HG03139 (cell line): ENCODE measurements at regions not wholly inside any gene's neighbourhood (a gene's known extent, or its start where the extent isn't known, plus 50 kb on each side); places are given as distances from the start of the nearest gene placed in this dataset.
"Not testable (repeated sequence)": the region's sequence is repeated elsewhere in the genome, so short reads cannot be mapped to it uniquely, and the experiment has no call there.

Source experiments
- ATAC-seq: cut with Tn5 transposase; IDR thresholded peaks from one replicate; pipeline ENCODE4 v1.9.1; 2021; ENCODE audit not compliant: unreplicated experiment

DNA sequence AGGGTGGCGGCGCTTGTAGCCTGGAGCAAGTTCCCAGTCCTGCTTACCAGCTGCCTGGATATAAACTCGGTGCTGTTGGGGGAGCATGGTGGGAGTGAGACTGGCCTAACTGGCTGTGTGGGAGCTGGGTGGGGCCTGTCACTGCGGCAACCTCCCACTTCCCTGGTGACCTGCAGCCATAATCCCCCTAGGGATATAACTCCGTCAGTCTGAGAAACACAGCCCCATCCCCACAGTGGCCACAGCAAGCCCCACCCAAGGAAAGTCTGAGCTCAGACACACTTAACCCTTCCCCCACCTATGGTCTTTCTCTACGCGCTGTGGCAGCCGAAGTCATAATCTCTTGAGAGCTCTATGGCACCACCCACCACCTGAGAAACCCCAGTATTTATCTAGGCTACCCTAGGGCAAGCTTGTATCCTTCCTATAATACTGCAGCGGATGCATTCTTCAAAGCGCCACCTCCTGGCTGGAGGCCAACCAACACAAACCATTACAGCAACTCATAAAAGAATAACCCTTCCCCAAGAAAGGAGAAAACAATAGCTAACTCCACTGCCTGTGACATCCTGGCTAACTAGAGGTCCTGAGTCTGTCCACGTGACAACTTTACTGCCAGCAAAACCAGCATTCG lies 57.4 kb downstream of the ZNF648 start:
- ATAC-seq = no peak

DNA sequence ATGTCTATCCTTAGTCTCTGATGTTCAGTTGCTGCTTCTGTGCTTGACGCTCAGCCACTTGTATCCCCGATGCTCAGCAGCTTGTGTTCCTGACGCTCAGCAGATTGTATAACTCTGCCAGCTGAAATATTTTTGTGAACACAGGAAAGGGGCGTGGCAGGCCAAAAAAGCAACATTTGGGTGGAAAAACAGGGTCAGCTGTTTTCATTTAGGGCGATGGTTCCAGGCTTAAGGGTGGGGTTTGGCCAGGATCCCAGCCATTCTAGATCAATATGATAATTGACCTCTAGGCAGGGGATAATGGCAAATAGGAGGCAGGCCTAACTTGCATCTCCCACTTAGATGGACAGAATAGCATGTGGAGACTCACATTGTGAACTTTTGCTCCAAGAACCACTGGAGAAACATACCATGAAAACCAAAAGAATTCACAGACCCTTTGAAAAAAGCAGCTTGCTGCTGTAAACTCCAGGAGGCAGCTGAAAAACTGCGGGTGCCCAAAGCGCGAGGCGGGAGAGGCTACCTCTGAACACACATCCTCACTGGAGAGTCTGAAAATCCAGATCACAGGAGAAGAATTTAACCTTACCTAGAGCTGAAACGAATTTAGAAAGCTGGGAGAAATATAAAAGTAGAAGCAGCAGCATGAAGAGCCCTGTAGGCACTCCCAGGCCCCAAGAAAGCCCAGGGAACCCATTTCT lies 58.3 kb downstream of the ZNF648 start:
- ATAC-seq = no peak

DNA sequence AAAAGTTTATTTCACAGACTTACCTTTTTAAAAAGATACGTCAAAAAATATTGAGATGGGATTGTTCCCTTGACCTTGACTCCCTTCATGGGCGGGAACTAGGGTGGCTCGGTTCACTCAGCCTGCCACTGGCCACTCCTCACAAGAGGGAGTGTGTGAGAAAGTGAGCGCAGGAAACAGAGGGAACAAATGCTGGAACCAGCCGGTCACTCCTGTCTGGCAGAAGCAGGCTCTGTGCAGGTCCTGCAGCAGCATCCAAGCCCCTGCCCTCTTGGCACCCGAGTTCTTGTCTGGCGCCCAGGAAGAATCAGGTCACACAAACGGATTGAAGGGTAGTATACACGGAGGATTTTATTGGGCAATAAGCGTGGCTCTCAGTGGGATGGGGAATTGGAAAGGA lies 58.9 kb downstream of the ZNF648 start:
- ATAC-seq = no peak

DNA sequence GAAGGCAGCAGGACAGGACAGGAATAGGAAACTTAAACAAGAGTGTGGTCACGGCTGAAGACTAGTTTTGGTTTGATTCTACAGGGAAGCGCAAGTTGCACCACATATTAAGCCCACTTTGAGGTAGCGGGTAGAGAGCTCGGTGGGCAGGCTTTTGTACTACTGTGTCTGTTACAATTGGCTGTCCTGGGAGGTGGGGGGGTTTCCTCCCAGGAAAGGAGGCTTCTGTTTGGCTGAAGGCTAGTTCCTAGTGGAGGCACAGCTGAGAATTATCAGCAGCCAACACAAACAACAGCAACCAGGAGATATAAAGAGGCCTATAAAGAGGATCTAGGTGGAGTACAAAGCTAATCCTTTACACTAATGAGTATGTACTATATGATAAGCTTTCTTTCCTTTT lies 62.7 kb downstream of the ZNF648 start:
- ATAC-seq = no peak

DNA sequence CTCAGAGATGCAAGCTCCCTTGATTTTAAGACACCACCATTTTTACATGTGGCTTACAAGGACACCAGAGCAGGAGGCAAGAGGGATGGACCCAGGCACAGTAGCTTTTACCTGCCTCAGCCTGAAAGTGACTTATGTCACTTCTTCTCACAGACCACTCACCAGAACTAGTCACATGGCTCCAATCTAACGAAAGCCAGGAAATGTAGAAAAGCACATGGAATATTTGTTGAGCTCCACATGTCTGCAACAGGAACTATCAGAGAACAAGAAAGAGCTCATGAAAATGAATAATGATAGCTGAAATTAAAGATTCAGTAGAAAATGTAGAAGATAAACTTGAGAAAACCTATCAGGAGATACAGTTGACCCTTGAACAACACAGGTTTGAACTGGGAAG lies 69.4 kb downstream of the ZNF648 start:
- no peak for ATAC-seq

DNA sequence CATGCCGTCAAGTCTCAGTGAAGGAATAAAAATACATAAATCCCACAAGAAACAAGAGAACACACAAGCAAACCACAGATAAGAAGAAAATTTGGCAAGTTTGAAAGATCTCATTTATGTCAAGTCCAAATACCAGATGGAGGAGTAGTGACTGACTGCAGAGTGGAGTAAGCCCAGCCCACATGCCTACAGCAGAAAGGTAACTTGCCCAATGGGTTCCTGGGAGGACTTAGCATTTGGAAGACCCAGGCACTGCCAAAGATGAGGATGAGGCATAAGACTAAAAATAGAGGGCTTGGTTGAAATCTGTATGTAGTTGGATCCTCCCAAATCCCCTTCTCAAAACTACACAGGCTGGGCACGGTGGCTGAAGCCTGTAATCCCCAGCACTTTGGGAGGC lies 70.8 kb downstream of the ZNF648 start:
- no peak for ATAC-seq

DNA sequence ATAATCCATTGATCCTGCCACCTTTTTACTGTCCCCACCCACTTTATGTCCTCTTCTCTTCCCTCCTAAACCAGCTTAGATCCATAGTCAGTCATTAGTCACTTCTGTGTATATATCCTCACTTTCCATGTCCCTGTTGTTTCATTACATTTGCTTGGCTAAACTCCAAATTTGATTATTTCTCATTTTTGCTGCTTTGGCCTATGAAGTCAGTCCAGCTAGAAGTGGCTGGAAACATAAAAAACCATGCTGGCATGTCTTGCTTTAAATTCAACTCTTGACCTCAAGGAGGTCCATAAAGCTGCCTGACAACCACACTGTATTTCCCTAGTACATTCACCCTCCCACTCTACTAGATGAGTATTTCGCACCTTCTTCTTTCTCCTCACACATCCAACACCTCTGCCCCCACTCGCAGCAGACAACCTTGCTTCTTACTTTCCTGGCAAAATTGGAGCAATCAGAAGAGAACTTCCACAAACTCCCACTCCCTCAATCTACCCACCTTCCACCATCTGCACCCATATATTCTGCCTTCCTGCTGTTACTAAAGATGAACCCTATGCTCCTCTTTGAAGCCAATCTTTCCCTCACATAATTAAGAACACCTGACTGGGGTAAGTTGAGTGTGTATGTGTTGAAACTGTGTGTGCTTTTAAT lies 72.1 kb downstream of the ZNF648 start:
- ATAC-seq = no peak

DNA sequence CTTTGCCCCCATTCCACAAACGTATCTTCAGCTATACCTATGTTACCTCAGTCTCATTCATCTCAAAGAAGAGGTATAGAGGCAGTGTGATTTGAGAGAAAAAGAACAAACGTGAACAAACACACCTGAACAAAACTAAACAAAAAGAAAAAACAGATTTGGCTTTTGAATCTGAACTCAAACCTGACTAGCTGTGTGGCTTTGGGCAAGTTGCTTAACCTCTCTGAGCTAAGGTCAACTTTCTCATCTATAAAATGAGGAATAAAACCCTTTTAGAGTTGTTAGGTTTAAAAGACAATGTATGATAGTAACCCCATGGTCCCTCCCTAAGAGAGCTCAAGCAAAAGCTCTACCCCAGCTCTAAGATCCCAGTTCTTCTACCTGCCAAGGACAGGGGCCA lies 73.5 kb downstream of the ZNF648 start:
- ATAC-seq = no peak

DNA sequence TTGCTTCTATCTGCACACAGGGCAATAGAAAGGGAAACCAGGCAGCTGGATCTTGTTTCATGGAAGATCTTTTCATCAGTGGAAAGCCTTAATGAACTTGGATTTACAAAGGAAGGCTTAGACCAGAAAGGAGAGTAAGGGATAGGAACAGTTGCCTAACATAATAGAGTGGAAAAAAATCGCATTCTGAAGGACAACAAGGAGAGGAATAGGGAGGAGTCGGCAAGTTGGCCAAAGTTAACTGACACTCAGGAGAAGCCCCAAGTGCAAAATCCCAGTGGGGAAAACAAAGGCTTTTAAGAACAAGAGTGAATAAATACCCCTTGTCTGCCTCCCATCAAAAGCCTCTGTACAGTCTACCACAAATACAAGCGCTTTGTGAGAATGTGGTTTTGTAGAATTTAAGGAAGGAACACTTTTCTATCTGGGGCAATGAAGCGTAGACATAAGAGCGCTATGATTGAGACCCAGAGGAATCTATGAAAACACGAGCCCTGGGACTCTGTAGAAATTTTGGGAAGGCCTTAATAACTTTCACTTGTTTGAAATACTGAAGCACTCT lies 74.1 kb downstream of the ZNF648 start:
- ATAC-seq = no peak

DNA sequence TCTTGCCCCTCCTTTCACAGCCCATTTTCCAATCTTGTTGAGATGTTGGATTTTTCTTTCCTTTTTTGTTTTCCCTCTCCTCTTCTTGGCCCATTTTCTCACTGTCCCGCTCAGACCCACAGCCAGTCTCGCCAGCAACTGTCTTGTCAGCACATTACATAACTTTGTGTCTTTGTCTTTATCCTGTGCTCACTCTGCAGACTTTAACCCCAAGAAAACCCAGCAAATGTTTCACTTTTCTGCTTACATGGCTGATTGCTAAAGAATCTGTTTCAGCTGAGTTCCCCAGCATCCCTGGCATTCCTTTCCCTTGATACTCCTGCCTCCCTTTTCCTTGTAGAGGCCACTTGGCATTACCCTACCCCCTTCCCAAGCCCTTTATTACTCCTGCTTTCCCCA lies 74.6 kb downstream of the ZNF648 start:
- no peak for ATAC-seq

DNA sequence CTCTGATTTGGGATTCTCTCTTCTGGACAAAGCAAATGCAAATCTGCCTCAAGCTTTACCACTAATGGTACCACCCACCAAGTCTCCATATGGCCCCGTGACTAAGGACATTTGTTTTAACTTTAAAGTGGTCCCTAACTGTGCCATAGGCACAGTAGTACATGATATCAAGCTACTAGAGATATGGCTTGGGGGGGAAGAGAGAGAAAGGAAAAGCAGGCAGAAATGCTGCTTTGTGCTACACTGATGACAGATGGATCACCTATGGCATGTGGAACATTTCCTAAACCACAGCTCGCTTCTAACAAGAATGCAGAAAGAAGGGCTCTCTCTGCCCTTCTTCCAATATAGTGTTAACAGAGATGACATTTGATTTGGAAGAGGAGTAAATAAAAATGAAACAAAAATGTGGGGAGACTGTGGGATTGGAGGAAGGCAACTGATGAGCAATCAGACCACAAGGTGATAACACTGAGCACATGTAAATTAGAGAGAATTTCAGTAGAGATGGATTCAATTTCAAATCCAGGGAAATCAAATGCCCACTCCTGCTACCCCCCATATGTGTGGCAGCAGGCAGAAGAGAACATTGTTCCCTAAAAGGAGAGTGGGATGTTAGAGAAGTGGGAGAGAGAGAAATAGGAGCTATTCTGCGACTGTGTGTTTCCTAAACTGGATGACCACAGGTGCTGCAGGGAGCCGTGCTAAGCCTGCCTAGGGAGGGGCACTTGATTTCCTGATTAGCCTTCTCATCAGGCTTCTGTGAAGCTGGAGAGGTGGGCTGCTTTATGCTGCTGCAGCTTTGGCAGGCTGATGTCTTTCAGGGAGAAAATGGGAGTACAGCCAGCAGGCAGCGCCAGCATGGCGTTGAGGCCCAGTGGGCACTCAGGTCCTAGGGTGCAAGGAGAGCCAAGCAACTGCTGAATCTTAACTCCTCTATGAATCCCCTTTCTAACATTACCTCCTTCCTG lies 75.3 kb downstream of the ZNF648 start:
- no peak for ATAC-seq

DNA sequence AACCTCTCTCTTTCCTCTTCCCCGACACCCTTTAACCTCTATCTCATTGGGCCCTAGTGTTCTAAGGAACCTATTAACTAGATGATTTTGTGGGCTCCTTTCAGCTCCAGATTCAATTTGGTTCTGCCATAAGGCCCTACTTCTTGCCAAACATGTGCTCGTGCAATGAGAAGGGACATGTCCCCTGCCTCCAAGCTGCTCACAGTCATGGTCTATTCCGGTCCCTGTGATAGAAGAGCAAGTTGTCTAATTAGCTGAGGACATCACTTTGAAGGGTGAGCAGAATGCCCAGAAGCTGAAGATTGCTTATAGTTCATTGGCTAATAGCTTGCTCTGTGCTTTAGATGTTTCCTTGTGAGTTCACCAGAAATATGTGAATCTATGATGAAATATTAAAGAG lies 76.2 kb downstream of the ZNF648 start:
- ATAC-seq = no peak

DNA sequence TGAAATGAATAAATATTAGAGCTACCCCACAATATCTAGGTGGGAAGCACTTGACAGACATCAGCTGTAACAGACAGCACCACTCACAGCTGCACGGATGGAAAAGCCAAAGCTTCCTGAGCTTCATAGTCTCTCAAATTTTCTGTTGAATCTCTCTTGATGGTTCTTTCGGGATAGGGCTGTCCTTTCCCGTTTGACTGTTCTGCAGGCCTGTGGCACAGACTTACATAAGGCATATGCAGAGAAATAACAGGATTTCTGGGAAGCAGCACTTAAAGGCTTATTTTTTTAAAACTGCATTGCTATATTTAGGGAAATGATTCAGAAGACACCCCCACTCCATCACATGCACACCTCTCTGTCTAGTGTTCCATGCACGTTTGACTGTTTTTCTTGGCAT lies 77.5 kb downstream of the ZNF648 start:
- ATAC-seq = no peak

DNA sequence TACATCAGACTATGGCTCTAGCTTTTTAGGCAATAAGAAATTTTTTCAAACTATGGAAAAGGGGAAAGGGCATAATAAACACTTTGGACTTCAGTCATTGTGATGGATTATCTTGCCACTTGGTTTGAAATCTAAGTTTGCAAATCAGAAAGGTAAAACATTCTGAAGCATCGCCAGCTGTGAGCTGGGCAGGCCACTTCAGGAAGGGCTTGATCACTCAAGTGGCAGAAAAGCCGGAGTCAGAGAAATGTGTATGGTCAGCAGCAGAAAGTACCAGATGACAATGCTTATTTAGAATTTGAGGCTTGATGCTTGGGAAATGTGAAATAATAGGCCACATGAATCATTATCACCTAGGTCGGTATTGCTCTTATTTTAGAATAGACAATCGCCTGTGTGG lies 79.7 kb downstream of the ZNF648 start:
- no peak for ATAC-seq

DNA sequence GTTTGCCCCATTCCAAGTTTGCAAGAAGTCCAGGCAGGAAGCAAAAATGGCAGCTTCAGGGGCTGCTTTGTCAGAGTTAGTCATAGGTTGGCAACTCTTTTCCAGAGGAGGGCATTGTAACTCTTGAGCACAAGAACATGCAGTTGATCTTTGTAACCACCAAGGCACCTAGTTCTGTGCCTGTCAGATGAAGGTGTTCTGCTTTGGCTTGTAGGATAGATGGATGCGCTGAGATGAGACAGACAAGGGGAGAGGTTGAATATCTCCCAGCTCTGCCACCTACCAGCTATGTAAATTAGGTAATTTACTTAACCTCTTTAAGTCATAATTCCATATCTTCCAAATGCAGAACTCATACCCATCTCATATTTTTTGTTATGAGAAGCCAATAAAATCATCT lies 89.3 kb downstream of the ZNF648 start:
- no peak for ATAC-seq

DNA sequence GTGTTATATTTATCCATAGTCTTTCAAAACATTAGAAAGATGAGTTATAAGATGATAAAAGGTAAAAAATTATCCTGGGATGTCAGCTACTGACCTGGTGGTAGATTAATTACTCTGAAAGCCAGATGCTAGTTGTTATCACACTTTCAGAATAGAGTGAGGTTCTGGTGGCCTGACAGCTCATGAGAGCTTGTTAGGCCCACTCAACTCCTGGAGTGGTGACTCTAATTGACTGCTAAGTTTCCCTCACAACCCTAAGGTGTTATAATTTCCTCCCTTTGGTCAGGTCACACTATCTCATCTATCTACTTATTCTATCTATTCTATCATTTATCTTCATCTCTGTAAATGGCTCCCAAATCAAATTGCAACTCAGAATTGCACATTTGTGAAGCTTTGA lies 90.1 kb downstream of the ZNF648 start:
- ATAC-seq = no peak

DNA sequence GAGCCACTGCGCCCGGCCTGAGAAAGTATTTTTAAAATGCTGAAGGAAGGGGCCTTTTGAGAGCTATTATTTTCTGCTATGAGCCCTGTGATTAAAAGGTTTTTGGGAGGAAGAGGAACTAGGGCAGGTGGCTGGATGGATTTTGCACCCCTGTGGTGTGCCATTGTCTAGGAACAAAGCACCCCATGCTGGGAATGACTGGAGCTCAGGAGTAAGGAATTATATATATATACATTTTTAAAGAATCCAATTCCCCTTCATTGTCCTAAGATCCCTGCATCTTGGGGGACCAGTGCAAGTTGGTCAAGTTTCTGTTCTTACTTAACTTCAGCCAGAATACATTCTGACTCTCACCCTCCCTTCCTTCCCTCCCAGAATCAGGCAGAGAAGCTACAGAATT lies 91.6 kb downstream of the ZNF648 start:
- no peak for ATAC-seq

DNA sequence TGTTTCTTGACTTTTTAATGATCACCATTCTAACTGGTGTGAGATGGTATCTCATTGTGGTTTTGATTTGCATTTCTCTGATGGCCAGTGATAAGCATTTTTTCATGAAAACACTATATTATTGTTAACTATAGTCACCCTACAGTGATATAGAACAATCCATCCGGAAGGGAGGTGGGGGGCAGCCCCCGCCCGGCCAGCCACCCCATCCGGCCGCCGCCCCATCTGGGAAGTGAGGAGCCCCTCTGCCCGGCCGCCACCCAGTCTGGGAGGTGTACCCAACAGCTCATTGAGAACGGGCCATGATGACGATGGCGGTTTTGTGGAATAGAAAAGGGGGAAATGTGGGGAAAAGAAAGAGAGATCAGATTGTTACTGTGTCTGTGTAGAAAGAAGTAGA lies 106.8 kb downstream of the ZNF648 start:
- not testable (repeated sequence) for ATAC-seq

DNA sequence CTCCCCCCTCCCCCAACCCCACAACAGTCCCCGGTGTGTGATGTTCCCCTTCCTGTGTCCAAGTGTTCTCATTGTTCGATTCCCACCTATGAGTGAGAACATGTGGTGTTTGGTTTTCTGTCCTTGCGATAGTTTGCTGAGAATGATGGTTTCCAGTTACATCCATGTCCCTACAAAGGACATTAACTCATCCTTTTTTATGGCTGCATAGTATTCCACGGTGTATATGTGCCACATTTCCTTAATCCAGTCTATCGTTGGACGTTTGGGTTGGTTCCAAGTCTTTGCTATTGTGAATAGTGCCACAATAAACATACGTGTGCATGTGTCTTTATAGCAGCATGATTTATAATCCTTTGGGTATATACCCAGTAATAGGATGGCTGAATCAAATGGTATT lies 107.3 kb downstream of the ZNF648 start:
- ATAC-seq = not testable (repeated sequence)

DNA sequence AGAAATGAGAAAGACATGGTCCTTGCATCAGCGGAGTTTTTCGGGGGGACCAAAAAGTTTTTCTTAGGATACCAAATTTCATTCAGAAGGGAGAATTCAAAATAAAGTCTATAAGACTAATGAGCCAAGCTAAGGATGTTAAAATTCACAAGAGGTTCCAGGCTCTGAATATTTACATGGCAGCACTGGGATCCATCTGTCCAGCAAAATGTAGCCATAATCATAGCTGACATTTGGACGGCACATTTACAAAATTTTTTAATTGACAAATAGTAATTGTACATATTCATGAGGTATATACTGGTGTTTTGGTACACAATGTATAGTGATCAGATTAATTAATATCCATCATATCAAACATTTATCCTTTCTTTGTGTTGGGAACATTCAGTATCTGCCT lies 107.9 kb downstream of the ZNF648 start:
- no peak for ATAC-seq

DNA sequence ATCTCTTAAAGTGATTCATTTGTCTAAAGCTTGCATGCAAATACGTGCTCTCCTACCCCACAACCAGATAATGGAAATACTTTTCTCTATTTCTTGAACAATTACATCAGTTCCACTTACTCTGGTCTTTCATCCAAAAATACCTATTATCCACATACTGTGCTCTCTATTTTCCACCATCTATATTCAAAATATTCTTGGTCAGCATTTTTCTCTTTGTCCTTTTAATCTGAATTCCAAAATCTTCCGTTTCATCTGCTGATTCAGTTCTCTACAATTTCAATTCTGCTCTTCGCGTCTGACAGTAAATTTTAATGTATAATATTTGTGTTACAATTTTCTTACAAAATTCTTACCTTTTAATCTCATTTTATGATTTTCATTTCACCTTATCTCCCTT lies 110.3 kb downstream of the ZNF648 start:
- ATAC-seq = no peak
